Prostate gland (tissue), 2 donors: ENCODE measurements at regions not wholly inside any gene's neighbourhood (a gene's known extent, or its start where the extent isn't known, plus 50 kb on each side); places are given as distances from the start of the nearest gene placed in this dataset.

Experiments used
- CTCF ChIP-seq, 4 experiments: fragments of 200-600 bp in 2 of 4; fragments of 450-650 bp in 2 of 4; sonication (generic) in 2 of 4; IDR thresholded peaks; 1 replicate in 3 of 4; 2 replicates in 1 of 4; pipeline ENCODE4 v1.5.1; 2016 to 2019; ENCODE audit warnings: antibody characterized with exemption in 4 of 4, mild to moderate bottlenecking in 2 of 4, moderate library complexity in 2 of 4
- POLR2AphosphoS5 ChIP-seq: sonication (generic); formaldehyde crosslinking; IDR thresholded peaks from one replicate; pipeline ENCODE4 v1.6.1; 2017; ENCODE audit warnings: antibody characterized with exemption

DNA sequence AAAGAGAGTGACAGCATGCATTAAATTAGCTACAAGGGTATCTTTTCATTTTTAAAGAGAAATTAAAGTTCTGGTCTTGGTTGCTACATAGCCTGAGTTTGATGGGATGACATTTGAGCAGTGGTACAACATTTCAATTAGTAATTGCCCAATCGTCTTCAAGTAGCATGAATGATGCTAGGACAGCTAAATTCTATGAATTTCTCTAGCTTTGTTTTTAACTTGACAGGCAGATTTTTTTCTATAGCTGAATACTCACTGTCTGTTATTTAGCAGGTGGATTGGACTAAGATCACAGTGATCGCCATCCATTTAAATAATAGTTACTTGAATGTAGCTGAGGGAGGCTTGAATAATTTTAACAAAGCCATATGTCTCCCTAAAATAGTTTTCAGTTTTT lies 162.2 kb downstream of the OXSM start:
- no peak for TF ChIP-seq CTCF (IDR thresholded peaks at IDR 0.05)
- no peak for TF ChIP-seq POLR2AphosphoS5
